ENCODE measurements at regions not wholly inside any gene's neighbourhood (a gene's known extent, or its start where the extent isn't known, plus 50 kb on each side); places are given as distances from the start of the nearest gene placed in this dataset.
"Not testable (repeated sequence)": the region's sequence is repeated elsewhere in the genome, so short reads cannot be mapped to it uniquely, and the experiment has no call there.

DNA sequence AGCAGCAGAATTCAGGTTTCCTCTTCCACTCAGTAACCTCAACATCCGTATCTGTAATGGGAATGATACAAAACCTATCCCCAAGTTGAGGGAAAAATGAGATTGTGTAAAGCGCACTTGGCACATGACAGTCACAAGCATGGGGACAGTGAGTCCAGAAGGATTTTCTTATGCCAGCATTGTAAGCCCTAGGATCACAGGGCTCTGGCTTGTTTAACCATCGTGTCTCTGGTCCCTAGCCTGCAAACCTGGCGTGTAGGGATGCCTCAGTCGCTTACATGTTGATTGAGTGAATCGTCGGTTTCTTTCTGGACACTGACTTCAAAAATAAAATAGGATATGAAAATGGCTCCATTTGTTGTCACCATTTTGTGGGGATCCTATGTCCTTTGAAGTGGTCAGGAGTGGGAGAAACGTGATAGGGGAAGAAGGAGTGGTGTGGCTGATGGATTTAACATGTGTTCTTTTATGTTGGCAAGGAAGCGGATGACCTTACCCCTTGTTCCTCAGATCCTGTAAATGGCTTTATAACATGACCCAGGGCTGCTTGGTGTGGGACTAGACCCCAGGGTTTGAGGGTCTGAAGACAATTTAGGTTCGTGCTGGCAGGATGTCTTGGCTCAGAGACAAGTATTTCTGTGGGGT, 193.3 kb downstream of the NPIPA7 start:
- intact Hi-C loops (cut with micrococcal nuclease); H3K4me3 Mint-ChIP-seq; H3K27me3 Mint-ChIP-seq (ENCODE audit: insufficient read depth); H3K27ac Mint-ChIP-seq; DNase-seq (ENCODE audit: low spot score); H3K4me1 Mint-ChIP-seq (ENCODE audit: low read depth); H3K36me3 Mint-ChIP-seq (ENCODE audit: low read depth); H3K9me3 Mint-ChIP-seq: not testable (repeated sequence)

DNA sequence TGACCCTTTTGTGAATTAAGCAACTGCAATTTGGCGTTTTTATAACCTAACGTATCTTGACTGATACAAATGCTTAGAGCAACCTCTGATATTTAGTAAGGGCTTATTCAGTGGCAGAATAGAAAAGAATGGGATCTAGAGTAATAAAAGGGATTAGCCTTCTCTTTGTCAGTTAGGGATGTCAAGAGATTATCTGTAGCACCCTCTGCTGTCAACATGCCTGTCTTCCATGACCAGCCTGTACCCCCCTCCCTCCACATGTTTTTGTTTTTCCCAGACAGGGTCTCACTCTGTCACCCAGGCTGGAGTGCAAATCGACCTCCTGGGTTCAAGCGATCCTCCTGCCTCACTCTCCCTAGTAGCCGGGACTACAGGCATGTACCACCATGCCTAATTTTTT, 198.1 kb downstream of the NPIPA7 start:
- H3K4me1 Mint-ChIP-seq (ENCODE audit: low read depth); H3K27ac Mint-ChIP-seq; H3K9me3 Mint-ChIP-seq; intact Hi-C loops (cut with micrococcal nuclease); H3K4me3 Mint-ChIP-seq; DNase-seq (ENCODE audit: low spot score); H3K27me3 Mint-ChIP-seq (ENCODE audit: insufficient read depth); H3K36me3 Mint-ChIP-seq (ENCODE audit: low read depth): not testable (repeated sequence)

DNA sequence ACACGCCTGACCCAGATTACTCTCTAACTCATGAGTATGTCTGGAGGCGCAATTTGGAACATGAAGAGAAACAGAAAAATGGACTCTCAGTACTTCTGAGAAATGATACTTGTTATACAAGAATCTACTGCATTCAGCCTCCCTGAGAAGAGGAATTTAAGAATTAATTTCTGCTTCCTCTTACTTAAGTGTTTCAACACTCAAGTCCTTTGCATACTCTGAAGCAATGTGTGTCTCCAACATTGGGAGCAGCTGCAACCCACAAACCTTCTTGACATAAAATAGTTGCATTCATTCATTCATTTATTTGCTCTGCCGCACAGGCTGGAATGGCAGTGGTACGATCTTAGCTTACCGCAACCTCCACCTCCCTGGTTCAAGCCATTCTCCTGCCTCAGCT, 199.8 kb downstream of the NPIPA7 start:
- H3K27me3 Mint-ChIP-seq (ENCODE audit: insufficient read depth) = peaks cover 2% of the 10 kb centered on the region
- no peak overlapping the region for H3K4me3 Mint-ChIP-seq
- intact Hi-C loops (cut with micrococcal nuclease) = no loop called here
- peaks cover 6% of the 10 kb centered on the region for H3K9me3 Mint-ChIP-seq
- peaks cover 3% of the 10 kb centered on the region for H3K36me3 Mint-ChIP-seq (ENCODE audit: low read depth)
- no peak for DNase-seq (ENCODE audit: low spot score)
- H3K4me1 Mint-ChIP-seq (ENCODE audit: low read depth) = peaks cover 8% of the 10 kb centered on the region
- no peak overlapping the region for H3K27ac Mint-ChIP-seq

DNA sequence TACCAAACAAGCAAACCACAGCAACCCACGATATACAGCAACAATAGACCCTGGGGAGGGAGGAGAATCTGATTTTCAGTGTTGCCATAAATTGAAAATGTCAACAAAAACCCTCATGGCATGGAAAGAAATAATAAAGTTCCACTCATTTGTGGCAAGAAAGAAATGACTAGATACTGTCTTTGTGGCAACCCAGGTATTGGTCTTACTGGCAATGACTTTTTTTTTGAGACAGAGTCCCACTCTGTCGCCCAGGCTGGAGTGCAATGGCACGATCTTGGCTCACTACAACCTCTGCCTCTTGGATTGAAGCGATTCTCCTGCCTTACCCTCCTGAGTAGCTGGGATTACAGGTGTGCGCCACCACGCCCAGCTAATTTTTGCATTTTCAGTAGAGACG, 204.0 kb downstream of the NPIPA7 start:
- H3K27me3 Mint-ChIP-seq (ENCODE audit: insufficient read depth); H3K4me3 Mint-ChIP-seq; H3K4me1 Mint-ChIP-seq (ENCODE audit: low read depth); DNase-seq (ENCODE audit: low spot score); intact Hi-C loops (cut with micrococcal nuclease); H3K36me3 Mint-ChIP-seq (ENCODE audit: low read depth); H3K9me3 Mint-ChIP-seq: not testable (repeated sequence)
- H3K27ac Mint-ChIP-seq = peak overlapping the region; percentile 83

DNA sequence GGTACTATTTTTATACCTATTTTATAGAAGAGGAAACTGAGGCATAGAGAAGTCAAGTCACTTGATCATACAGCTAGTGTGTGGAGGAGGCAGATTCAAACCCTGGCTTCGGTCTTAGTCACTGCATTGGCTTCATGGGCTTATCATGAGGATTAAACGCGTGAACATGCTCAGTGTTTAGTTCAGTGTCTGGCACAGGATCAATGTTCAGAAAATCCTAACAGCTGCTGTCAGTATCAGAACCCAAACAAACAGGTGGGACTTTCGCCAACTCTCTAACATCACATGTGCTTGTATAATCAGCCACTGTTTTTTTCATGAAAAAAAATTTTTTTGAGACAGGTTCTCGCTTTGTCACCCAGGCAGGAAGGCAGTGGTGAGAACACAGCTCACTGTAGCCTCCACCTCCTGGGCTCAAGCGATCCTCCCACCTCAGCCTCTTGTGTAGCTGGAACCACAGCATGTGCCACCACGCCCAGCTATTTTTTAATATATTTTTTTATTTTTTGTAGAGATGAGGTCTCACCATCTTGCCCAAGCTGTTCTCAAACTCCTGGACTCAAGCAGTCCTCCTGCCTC, 207.2 kb downstream of the NPIPA7 start:
- H3K4me1 Mint-ChIP-seq (ENCODE audit: low read depth); H3K27me3 Mint-ChIP-seq (ENCODE audit: insufficient read depth); H3K4me3 Mint-ChIP-seq; H3K36me3 Mint-ChIP-seq (ENCODE audit: low read depth); H3K27ac Mint-ChIP-seq; DNase-seq (ENCODE audit: low spot score); H3K9me3 Mint-ChIP-seq; intact Hi-C loops (cut with micrococcal nuclease): not testable (repeated sequence)

DNA sequence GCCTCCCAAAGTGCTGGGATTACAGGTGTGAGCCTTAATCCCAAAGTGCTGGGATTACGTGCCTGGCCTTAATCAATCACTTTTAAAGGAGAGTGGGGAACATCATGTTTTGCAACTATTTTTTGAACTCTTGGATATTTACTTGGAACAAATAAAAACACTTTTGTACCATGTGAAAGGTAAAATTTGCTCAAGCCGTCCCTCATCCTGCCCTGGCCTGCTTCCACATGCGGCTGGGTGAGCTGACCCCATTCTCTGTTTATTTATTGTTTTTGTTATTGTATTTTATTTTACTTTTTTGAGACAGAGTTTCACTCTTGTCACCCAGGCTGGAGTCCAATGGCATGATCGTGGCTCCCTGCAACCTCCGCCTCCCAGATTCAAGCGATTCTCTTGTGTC, 208.0 kb downstream of the NPIPA7 start:
- H3K4me3 Mint-ChIP-seq; H3K36me3 Mint-ChIP-seq (ENCODE audit: low read depth); DNase-seq (ENCODE audit: low spot score); intact Hi-C loops (cut with micrococcal nuclease); H3K4me1 Mint-ChIP-seq (ENCODE audit: low read depth); H3K9me3 Mint-ChIP-seq; H3K27me3 Mint-ChIP-seq (ENCODE audit: insufficient read depth); H3K27ac Mint-ChIP-seq: not testable (repeated sequence)

DNA sequence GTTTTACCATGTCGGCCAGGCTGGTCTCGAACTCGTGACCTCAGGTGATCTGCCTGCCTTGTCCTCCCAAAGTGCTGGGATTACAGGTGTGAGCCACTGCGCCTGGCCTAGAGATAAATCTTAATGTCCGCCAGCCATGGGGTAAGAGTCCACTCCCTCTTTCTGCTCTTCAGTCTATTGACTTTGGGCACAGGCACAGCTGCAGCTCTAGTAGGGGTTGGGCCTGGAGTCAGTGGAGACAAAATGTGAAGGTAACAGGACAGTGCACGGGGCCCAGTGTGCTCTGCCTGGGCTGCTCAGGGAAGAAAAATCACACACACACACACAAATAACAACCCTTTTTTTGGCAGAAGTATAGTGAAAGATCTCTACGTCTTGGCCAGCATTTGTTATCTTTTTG, 209.5 kb downstream of the NPIPA7 start:
- intact Hi-C loops (cut with micrococcal nuclease); H3K36me3 Mint-ChIP-seq (ENCODE audit: low read depth); DNase-seq (ENCODE audit: low spot score); H3K9me3 Mint-ChIP-seq; H3K27ac Mint-ChIP-seq; H3K4me1 Mint-ChIP-seq (ENCODE audit: low read depth); H3K27me3 Mint-ChIP-seq (ENCODE audit: insufficient read depth); H3K4me3 Mint-ChIP-seq: not testable (repeated sequence)

DNA sequence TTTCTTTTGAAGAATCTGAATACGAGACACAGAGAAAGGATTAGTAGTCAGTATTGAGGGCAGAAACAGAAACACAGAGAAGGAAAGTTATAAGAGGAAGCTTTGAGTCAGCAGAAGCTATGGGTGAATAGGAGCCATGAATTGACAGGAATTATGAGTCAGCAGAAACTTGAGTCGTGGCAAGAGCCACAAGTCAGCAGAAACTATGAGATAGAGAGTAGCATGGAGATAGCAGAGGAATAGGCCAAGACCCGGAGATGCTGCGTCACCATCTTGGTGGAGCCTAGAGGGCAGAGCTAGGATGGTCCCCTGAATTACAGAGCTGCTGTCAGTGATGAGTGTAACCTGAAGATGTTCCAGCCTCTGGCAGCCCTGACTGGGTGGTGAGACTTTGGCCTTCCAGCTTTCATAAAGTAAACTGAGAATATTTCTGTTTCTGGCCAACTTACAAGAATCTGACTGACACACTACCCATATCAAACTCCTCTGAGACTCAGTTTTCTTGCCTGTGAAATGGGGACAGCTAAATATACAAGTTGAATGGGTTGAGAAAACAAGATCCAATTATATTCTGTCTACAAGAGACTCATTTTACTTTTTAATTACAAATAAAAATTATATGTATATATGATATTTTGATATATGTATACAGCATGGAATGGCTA, 211.8 kb downstream of the NPIPA7 start:
- not testable (repeated sequence) for DNase-seq (ENCODE audit: low spot score); H3K27me3 Mint-ChIP-seq (ENCODE audit: insufficient read depth); H3K36me3 Mint-ChIP-seq (ENCODE audit: low read depth); H3K4me3 Mint-ChIP-seq; H3K27ac Mint-ChIP-seq; H3K9me3 Mint-ChIP-seq
- intact Hi-C loops (cut with micrococcal nuclease) = loop anchor here (10.0 kb wide), 2 partner anchors 884 to 984 kb away; partner anchors contain the start of gene XYLT1
- H3K4me1 Mint-ChIP-seq (ENCODE audit: low read depth) = peaks cover 14% of the 10 kb centered on the region

DNA sequence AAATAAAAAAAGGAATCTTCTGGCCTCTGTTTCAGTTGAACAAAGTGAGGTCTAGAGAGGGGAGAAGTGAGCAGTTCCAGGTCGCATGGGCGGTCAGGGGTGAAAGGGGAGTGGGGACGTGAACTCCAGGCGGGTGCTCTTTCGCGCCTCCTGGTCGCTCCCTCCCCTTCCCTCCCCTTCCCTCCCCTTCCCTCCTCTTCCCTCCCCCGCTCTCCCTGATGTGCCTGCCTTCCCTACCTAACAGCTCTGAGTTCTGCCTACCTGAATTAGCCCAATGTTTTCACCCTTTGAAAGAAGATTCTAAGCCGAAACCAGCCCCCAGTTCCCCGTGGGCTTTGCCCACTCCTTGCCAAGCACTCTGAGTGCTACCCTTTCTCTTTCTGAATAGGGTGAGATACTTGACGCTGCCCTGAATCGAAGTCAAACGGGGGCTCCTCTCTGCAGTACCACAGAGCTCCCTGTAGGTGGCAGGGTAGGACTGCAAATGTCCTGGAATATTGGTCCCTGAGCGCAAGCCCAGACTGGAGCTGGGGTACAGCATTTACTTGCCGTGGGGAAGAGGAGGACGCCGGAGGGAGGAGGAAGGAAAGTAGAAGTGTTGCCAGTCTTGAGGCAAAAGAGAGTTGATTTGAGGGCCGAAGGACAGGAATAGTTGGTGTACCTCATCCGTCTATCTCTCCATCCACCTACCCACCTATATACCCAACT, 214.4 kb downstream of the NPIPA7 start:
- not testable (repeated sequence) for H3K27me3 Mint-ChIP-seq (ENCODE audit: insufficient read depth); H3K9me3 Mint-ChIP-seq; H3K27ac Mint-ChIP-seq; H3K36me3 Mint-ChIP-seq (ENCODE audit: low read depth)
- peak; percentile 60 for DNase-seq (ENCODE audit: low spot score)
- Mint-ChIP-seq H3K4me3 (peak overlapping the region; percentile 34), H3K4me1 (ENCODE audit: low read depth) (peaks cover 26% of the 10 kb centered on the region)
- intact Hi-C loops (cut with micrococcal nuclease) = loop anchor here (10.0 kb wide), 2 partner anchors 881 to 981 kb away; partner anchors contain the start of gene XYLT1

DNA sequence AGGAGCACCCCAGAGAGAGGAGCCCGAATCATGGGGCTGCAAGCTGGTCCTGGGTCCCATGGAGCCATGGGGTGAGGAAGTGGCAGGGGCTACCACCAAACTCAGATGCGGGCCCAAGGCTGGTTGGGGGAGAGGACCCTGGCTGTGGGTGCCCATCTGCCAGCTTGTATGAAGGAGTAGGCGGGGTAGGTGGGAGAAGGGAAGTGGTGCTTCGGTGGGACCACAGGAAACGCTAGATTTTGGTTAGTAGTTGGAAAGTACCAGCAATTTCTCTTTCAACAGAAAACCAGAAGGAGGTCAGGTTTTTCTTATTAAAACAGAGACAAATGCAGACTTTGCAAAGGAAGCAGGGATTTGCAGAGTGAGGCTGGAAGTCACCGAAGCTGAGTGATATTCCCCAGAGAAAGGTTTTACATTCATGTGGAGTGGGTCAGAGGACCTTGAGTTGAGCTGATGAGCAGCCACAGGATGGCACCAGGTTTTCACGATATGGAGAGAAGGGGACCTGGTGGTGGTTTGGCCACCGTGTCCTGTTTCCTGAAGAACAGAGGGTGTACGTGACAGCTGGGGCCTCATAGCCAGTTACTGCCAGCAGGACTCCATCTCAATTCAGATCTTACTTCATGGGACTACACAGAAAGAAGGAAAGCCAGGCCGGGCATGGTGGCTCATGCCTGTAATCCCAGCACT, 216.2 kb downstream of the NPIPA7 start:
- not testable (repeated sequence) for H3K27ac Mint-ChIP-seq; DNase-seq (ENCODE audit: low spot score); H3K9me3 Mint-ChIP-seq; H3K4me3 Mint-ChIP-seq; H3K27me3 Mint-ChIP-seq (ENCODE audit: insufficient read depth); H3K36me3 Mint-ChIP-seq (ENCODE audit: low read depth)
- intact Hi-C loops (cut with micrococcal nuclease) = loop anchor here (10.0 kb wide), 2 partner anchors 880 to 980 kb away; partner anchors contain the start of gene XYLT1
- peaks cover 26% of the 10 kb centered on the region for H3K4me1 Mint-ChIP-seq (ENCODE audit: low read depth)

DNA sequence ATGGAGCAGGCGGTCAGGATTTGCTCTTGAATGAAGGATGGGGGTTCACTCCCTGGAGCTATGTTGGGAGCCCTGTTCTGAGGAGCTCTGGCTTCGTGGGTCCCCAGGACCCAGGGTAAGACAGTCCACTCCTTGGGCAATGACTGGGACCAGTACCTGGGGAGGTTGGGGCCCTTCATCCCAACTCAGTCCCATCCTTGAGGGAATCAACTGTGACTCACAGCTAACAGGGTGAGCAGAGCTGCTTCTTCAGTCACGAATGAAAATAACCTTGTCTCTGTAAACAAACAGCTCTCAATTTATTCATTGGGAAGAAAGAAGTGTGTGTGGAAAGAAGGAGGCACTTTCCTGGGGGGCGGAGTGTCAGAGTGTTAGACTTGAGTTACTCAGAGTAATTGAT, 222.3 kb downstream of the NPIPA7 start:
- H3K4me3 Mint-ChIP-seq; H3K9me3 Mint-ChIP-seq; H3K27ac Mint-ChIP-seq; H3K36me3 Mint-ChIP-seq (ENCODE audit: low read depth); H3K27me3 Mint-ChIP-seq (ENCODE audit: insufficient read depth); DNase-seq (ENCODE audit: low spot score); H3K4me1 Mint-ChIP-seq (ENCODE audit: low read depth); intact Hi-C loops (cut with micrococcal nuclease): not testable (repeated sequence)

DNA sequence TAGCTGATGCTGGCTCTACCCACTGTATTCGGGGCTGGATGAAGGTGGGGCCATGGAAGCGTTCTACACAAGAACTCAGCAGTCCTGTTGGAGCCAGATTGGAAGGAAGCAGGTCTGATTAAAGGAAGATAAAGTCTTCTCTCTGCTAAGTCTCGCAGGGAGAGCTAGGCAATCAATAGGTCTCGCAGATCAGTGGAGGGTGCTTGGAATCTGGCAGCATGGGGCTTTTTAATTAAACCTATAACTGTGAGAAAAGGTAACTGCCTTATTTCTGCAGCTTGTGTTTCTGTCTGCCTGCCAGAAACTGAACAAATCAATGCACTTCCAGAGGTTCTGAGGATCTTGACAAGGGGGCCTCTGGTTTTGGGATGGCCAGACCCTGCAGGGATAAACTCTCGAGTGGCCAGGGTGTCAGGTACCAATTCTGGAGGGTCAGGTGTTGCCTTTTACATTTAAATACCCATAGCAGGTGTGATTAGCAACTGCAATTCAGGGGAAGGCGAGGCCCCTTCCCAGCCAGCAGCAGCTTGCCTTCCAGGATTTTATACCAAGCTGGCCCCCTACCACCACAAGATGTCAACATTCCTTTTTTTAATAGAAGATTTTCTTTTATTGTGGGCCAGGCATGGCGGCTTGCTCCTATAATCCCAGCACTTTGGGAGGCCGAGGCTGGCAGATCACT, 228.6 kb downstream of the NPIPA7 start:
- H3K4me1 Mint-ChIP-seq (ENCODE audit: low read depth); H3K9me3 Mint-ChIP-seq; H3K27ac Mint-ChIP-seq; H3K36me3 Mint-ChIP-seq (ENCODE audit: low read depth); DNase-seq (ENCODE audit: low spot score); H3K27me3 Mint-ChIP-seq (ENCODE audit: insufficient read depth); intact Hi-C loops (cut with micrococcal nuclease); H3K4me3 Mint-ChIP-seq: not testable (repeated sequence)

All from activated T-helper 1 cell treated with anti-CD3 and anti-CD28 coated beads, Interleukin-12 subunit alpha, Interleukin-12 subunit beta, Interleukin-2, Interleukin-4 antibody, amounts not matched to agents 30 ng/mL and 10 ng/mL and 1 ng/mL, durations not matched to agents 14 hours and 24 hours and 36 hours (primary cell).